Endothelial cell (in vitro differentiated cells): ENCODE measurements at regions not wholly inside any gene's neighbourhood (a gene's known extent, or its start where the extent isn't known, plus 50 kb on each side); places are given as distances from the start of the nearest gene placed in this dataset.
"Not testable (repeated sequence)": the region's sequence is repeated elsewhere in the genome, so short reads cannot be mapped to it uniquely, and the experiment has no call there.

ENCODE experiments used
- DNase-seq: peaks from one replicate; pipeline ENCODE4 v3.0.0; 2021; ENCODE audit warnings: low spot score
- H3K27ac Mint-ChIP-seq: one replicate; pipeline ENCODE4 v1.8.0; 2021; ENCODE audit warnings: mixed read lengths, inconsistent platforms; ENCODE audit not compliant: unreplicated experiment
- H3K27me3 Mint-ChIP-seq: one replicate; pipeline ENCODE4 v1.8.0; 2021; ENCODE audit warnings: mild to moderate bottlenecking, moderate library complexity, mixed read lengths, inconsistent platforms; ENCODE audit not compliant: unreplicated experiment
- H3K36me3 Mint-ChIP-seq: one replicate; pipeline ENCODE4 v1.8.0; 2021; ENCODE audit warnings: mild to moderate bottlenecking, low read depth, mixed read lengths, inconsistent platforms; ENCODE audit not compliant: unreplicated experiment
- H3K4me1 Mint-ChIP-seq: one replicate; pipeline ENCODE4 v1.8.0; 2021; ENCODE audit warnings: mild to moderate bottlenecking, mixed read lengths, inconsistent platforms; ENCODE audit not compliant: unreplicated experiment
- H3K4me3 Mint-ChIP-seq: one replicate; pipeline ENCODE4 v1.8.0; 2021; ENCODE audit warnings: mild to moderate bottlenecking, mixed read lengths, inconsistent platforms; ENCODE audit not compliant: unreplicated experiment
- H3K9me3 Mint-ChIP-seq: one replicate; pipeline ENCODE4 v1.8.0; 2021; ENCODE audit warnings: mixed read lengths, inconsistent platforms; ENCODE audit not compliant: unreplicated experiment
- CTCF ChIP-seq: fragments of 200-600 bp; sonication (generic); IDR thresholded peaks from one replicate; pipeline ENCODE4 v1.5.0; 2021; ENCODE audit warnings: antibody characterized with exemption; ENCODE audit not compliant: unreplicated experiment

GRCh38 chrX:112510629-112511028 is 169.1 kb downstream of the LHFPL1 start:
- TF ChIP-seq CTCF = no peak
- Mint-ChIP-seq H3K9me3 (no peaks in the 10 kb centered on the region), H3K27me3 (no peaks in the 10 kb centered on the region), H3K36me3 (no peaks in the 10 kb centered on the region), H3K4me3 (no peak overlapping the region), H3K4me1 (no peaks in the 10 kb centered on the region), H3K27ac (no peak overlapping the region)
- no peak for DNase-seq

- no peak for TF ChIP-seq CTCF
Measured at GRCh38 chrX:112477653-112478052, 202.1 kb downstream of the LHFPL1 start.

GRCh38 chrX:112473654-112474053 is 206.1 kb downstream of the LHFPL1 start:
- H3K9me3 Mint-ChIP-seq = no peaks in the 10 kb centered on the region
- no peak overlapping the region for H3K4me3 Mint-ChIP-seq
- DNase-seq = no peak
- no peak overlapping the region for H3K27ac Mint-ChIP-seq
- H3K27me3 Mint-ChIP-seq = peaks cover 2% of the 10 kb centered on the region
- peaks cover 6% of the 10 kb centered on the region for H3K4me1 Mint-ChIP-seq
- H3K36me3 Mint-ChIP-seq = no peaks in the 10 kb centered on the region
- TF ChIP-seq CTCF = no peak

More at GRCh38 chrX:112477653-112478052, 202.1 kb downstream of the LHFPL1 start:
- Mint-ChIP-seq H3K9me3 (no peaks in the 10 kb centered on the region), H3K4me1 (no peaks in the 10 kb centered on the region), H3K27me3 (peaks cover 2% of the 10 kb centered on the region), H3K4me3 (no peak overlapping the region), H3K27ac (no peak overlapping the region), H3K36me3 (no peaks in the 10 kb centered on the region)
- no peak for DNase-seq

- no peak for DNase-seq
- no peaks in the 10 kb centered on the region for H3K36me3 Mint-ChIP-seq
- H3K4me3 Mint-ChIP-seq = no peak overlapping the region
- no peaks in the 10 kb centered on the region for H3K9me3 Mint-ChIP-seq
- TF ChIP-seq CTCF = no peak
- peaks cover 6% of the 10 kb centered on the region for H3K4me1 Mint-ChIP-seq
- no peak overlapping the region for H3K27ac Mint-ChIP-seq
- peaks cover 2% of the 10 kb centered on the region for H3K27me3 Mint-ChIP-seq
Measured at GRCh38 chrX:112470551-112470950, 209.2 kb downstream of the LHFPL1 start.

- H3K4me1 Mint-ChIP-seq, H3K27ac Mint-ChIP-seq, H3K36me3 Mint-ChIP-seq, H3K27me3 Mint-ChIP-seq, H3K9me3 Mint-ChIP-seq, DNase-seq, H3K4me3 Mint-ChIP-seq: not testable (repeated sequence)
Measured at GRCh38 chrX:112461949-112462450, 217.7 kb downstream of the LHFPL1 start.
